HL-60 (cell line): ENCODE measurements at regions not wholly inside any gene's neighbourhood (a gene's known extent, or its start where the extent isn't known, plus 50 kb on each side); places are given as distances from the start of the nearest gene placed in this dataset.

Experiments
- CTCF ChIP-seq: IDR thresholded peaks from one replicate; pipeline ENCODE4 v1.5.1; 2011; ENCODE audit warnings: low read length, control low read depth, inconsistent platforms; ENCODE audit not compliant: insufficient read depth
- GABPA ChIP-seq: IDR thresholded peaks from 2 replicates; pipeline ENCODE4 v1.6.1; 2012; ENCODE audit warnings: low read depth
- REST ChIP-seq: IDR thresholded peaks from 2 replicates; pipeline ENCODE4 v1.6.1; 2012; ENCODE audit warnings: low read depth; ENCODE audit not compliant: insufficient replicate concordance
- SPI1 ChIP-seq: IDR thresholded peaks from 2 replicates; pipeline ENCODE4 v1.6.1; 2012; ENCODE audit warnings: low read depth, mild to moderate bottlenecking, borderline replicate concordance

- no peak for TF ChIP-seq CTCF
- no peak for TF ChIP-seq REST
- TF ChIP-seq GABPA = no peak
- no peak for TF ChIP-seq SPI1
Observed at GRCh38 chr6:168968228-168968627, 285.4 kb downstream of the THBS2 start.
